Stimulated activated naive CD8-positive, alpha-beta T cell treated with anti-CD3 and anti-CD28 coated beads, Interleukin-15, Interleukin-2, amounts not matched to agents 100 U/mL and 50 U/mL, for 24 hours (primary cell): ENCODE measurements at regions not wholly inside any gene's neighbourhood (a gene's known extent, or its start where the extent isn't known, plus 50 kb on each side); places are given as distances from the start of the nearest gene placed in this dataset.
"Not testable (repeated sequence)": the region's sequence is repeated elsewhere in the genome, so short reads cannot be mapped to it uniquely, and the experiment has no call there.

ENCODE experiments used
- ATAC-seq: fragments of 150-1000 bp; cut with Tn5 transposase; one replicate; pipeline ENCODE4 v1.10.0; 2021
- DNase-seq: peaks from one replicate; pipeline ENCODE4 v3.0.0; 2021

- ATAC-seq: no peak
- peak; percentile 48 for DNase-seq
These were observed 128.0 kb upstream of the ANO1 start for GRCh38 chr11:69950120-69950519.

GRCh38 chr11:69950621-69951020, 127.5 kb upstream of the ANO1 start:
- no peak for DNase-seq

GRCh38 chr11:69951821-69952220, 126.3 kb upstream of the ANO1 start:
- no peak for ATAC-seq
- DNase-seq: no peak

More at GRCh38 chr11:69950621-69951020, 127.5 kb upstream of the ANO1 start:
- no peak for ATAC-seq

GRCh38 chr11:69952229-69952975, 125.7 kb upstream of the ANO1 start:
- DNase-seq, ATAC-seq: not testable (repeated sequence)

GRCh38 chr11:69953356-69953755, 124.8 kb upstream of the ANO1 start:
- ATAC-seq: no peak
- no peak for DNase-seq

GRCh38 chr11:69954756-69955155, 123.4 kb upstream of the ANO1 start:
- ATAC-seq: no peak
- no peak for DNase-seq

- ATAC-seq (no peak), DNase-seq (no peak)
These were observed 121.4 kb upstream of the ANO1 start for GRCh38 chr11:69956669-69957190.

GRCh38 chr11:69957849-69958248, 120.3 kb upstream of the ANO1 start:
- ATAC-seq (no peak), DNase-seq (no peak)

- DNase-seq (no peak), ATAC-seq (no peak)
These were observed 119.8 kb upstream of the ANO1 start for GRCh38 chr11:69958308-69958707.

GRCh38 chr11:69959461-69959860, 118.7 kb upstream of the ANO1 start:
- DNase-seq (no peak), ATAC-seq (no peak)

GRCh38 chr11:69961738-69962137, 116.4 kb upstream of the ANO1 start:
- no peak for ATAC-seq
- no peak for DNase-seq

- ATAC-seq (no peak), DNase-seq (no peak)
These were observed 116.0 kb upstream of the ANO1 start for GRCh38 chr11:69962152-69962551.

GRCh38 chr11:69963533-69964246, 114.4 kb upstream of the ANO1 start:
- no peak for DNase-seq
- ATAC-seq: no peak

GRCh38 chr11:69964247-69964643, 113.9 kb upstream of the ANO1 start:
- DNase-seq (no peak), ATAC-seq (no peak)

- DNase-seq (no peak), ATAC-seq (no peak)
These were observed 112.1 kb upstream of the ANO1 start for GRCh38 chr11:69965821-69966582.

- ATAC-seq (no peak), DNase-seq (no peak)
These were observed 111.6 kb upstream of the ANO1 start for GRCh38 chr11:69966583-69966835.

- ATAC-seq (no peak), DNase-seq (no peak)
These were observed 111.1 kb upstream of the ANO1 start for GRCh38 chr11:69966910-69967483.

GRCh38 chr11:69967484-69967883, 110.6 kb upstream of the ANO1 start:
- no peak for ATAC-seq
- no peak for DNase-seq

GRCh38 chr11:69968396-69969347, 109.4 kb upstream of the ANO1 start:
- ATAC-seq (no peak), DNase-seq (no peak)

GRCh38 chr11:69969890-69970784, 108.0 kb upstream of the ANO1 start:
- ATAC-seq (no peak), DNase-seq (no peak)
